ENCODE measurements at regions not wholly inside any gene's neighbourhood (a gene's known extent, or its start where the extent isn't known, plus 50 kb on each side); places are given as distances from the start of the nearest gene placed in this dataset.

GRCh38 chrX:16014171-16014570 lies 109.2 kb upstream of the GRPR start:
- Histone ChIP-seq H3K9me3 (no peaks in the 10 kb centered on the region), H3K36me3 (no peaks in the 10 kb centered on the region), H3K4me1 (no peaks in the 10 kb centered on the region), H3K27me3 (replicated peaks in 1 of 7) (no peaks in the 10 kb centered on the region), H3K4me3 (no peak overlapping the region), H3K27ac (no peak overlapping the region)
- no peak for DNase-seq
- TF ChIP-seq, protein P1, sequence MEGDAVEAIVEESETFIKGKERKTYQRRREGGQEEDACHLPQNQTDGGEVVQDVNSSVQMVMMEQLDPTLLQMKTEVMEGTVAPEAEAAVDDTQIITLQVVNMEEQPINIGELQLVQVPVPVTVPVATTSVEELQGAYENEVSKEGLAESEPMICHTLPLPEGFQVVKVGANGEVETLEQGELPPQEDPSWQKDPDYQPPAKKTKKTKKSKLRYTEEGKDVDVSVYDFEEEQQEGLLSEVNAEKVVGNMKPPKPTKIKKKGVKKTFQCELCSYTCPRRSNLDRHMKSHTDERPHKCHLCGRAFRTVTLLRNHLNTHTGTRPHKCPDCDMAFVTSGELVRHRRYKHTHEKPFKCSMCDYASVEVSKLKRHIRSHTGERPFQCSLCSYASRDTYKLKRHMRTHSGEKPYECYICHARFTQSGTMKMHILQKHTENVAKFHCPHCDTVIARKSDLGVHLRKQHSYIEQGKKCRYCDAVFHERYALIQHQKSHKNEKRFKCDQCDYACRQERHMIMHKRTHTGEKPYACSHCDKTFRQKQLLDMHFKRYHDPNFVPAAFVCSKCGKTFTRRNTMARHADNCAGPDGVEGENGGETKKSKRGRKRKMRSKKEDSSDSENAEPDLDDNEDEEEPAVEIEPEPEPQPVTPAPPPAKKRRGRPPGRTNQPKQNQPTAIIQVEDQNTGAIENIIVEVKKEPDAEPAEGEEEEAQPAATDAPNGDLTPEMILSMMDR (IDR thresholded peaks at IDR 0.05 in 8 of 11, conservative IDR thresholded peaks at IDR 0.05 in 3 of 11), result no peak
- TF ChIP-seq POLR2A (IDR thresholded peaks at IDR 0.05), result no peak
- no peak for TF ChIP-seq POLR2AphosphoS5 (IDR thresholded peaks at IDR 0.05)
- intact Hi-C loops (cut with DNase I; ENCODE audit: low total_unique reads), result no loop called here

DNA sequence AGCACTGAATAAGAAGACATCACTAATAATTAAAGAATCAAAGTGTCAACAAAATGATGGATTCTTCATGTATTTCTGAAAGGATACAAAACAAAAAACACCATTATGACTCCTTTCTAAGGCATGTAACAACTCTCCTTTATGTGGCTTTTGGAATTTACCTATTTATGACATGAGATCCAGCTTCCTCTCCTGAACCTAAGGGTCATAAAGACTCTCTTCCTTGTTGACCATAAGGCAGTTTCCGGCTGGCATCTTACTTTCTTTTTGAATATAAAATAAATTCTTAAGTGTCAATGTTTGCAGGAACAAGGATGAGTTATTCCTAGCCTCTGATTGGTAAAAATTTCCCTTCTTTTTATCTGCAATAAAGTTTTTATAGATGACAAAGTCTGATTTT lies 111.1 kb upstream of the GRPR start:
- WGBS, 5 donors, result 76 to 88% (median 88%) methylated on average over 1 of the region's 1 CpG
- no peak overlapping the region for H3K4me3 ChIP-seq
- peaks cover 0 to 4% (median 0%) of the 10 kb centered on the region in 7 donors for H3K27me3 ChIP-seq (replicated peaks in 1 of 7)
- H3K27ac ChIP-seq, result no peak overlapping the region
- intact Hi-C loops (cut with DNase I; ENCODE audit: low total_unique reads), result no loop called here
- TF ChIP-seq POLR2A (IDR thresholded peaks at IDR 0.05) (no peak), POLR2AphosphoS5 (IDR thresholded peaks at IDR 0.05) (no peak)
- TF ChIP-seq, protein P1 (IDR thresholded peaks at IDR 0.05 in 8 of 11, conservative IDR thresholded peaks at IDR 0.05 in 3 of 11), result no peak
- H3K9me3 ChIP-seq, result no peaks in the 10 kb centered on the region
- H3K4me1 ChIP-seq, result no peaks in the 10 kb centered on the region
- no peak for DNase-seq
- no peaks in the 10 kb centered on the region for H3K36me3 ChIP-seq

- no peak for DNase-seq
- Histone ChIP-seq H3K9me3 (no peaks in the 10 kb centered on the region), H3K27ac (no peak overlapping the region), H3K27me3 (replicated peaks in 1 of 7) (peaks cover 0 to 8% (median 0%) of the 10 kb centered on the region in 7 donors), H3K4me1 (no peaks in the 10 kb centered on the region), H3K36me3 (no peaks in the 10 kb centered on the region), H3K4me3 (no peak overlapping the region)
- intact Hi-C loops (cut with DNase I; ENCODE audit: low total_unique reads), result no loop called here
- no peak for TF ChIP-seq POLR2A (IDR thresholded peaks at IDR 0.05)
- TF ChIP-seq POLR2AphosphoS5 (IDR thresholded peaks at IDR 0.05), result no peak
- TF ChIP-seq, protein P1 (IDR thresholded peaks at IDR 0.05 in 8 of 11, conservative IDR thresholded peaks at IDR 0.05 in 3 of 11), result no peak
- WGBS, 5 donors, result 53 to 89% (median 80%) methylated on average over 2 of the region's 2 CpGs
These were observed 117.4 kb upstream of the GRPR start for GRCh38 chrX:16005917-16006316.

GRCh38 chrX:16002185-16002584 lies 121.2 kb upstream of the GRPR start:
- H3K4me1 ChIP-seq, result no peaks in the 10 kb centered on the region

More at GRCh38 chrX:16002185-16002584, 121.2 kb upstream of the GRPR start:
- H3K27ac ChIP-seq, result no peak overlapping the region
- peaks cover 0 to 5% (median 0%) of the 10 kb centered on the region in 7 donors for H3K27me3 ChIP-seq (replicated peaks in 1 of 7)
- no peaks in the 10 kb centered on the region for H3K36me3 ChIP-seq
- WGBS, 5 donors, result 43 to 83% (median 72%) methylated on average over 1 of the region's 1 CpG
- TF ChIP-seq POLR2A (IDR thresholded peaks at IDR 0.05) (no peak), POLR2AphosphoS5 (IDR thresholded peaks at IDR 0.05) (no peak)
- TF ChIP-seq, protein P1 (IDR thresholded peaks at IDR 0.05 in 8 of 11, conservative IDR thresholded peaks at IDR 0.05 in 3 of 11), result no peak
- H3K4me3 ChIP-seq, result no peak overlapping the region
- intact Hi-C loops (cut with DNase I; ENCODE audit: low total_unique reads), result no loop called here
- DNase-seq, result no peak
- no peaks in the 10 kb centered on the region for H3K9me3 ChIP-seq
